Astrocyte of the spinal cord (primary cell): ENCODE measurements at regions not wholly inside any gene's neighbourhood (a gene's known extent, or its start where the extent isn't known, plus 50 kb on each side); places are given as distances from the start of the nearest gene placed in this dataset.
"Not testable (repeated sequence)": the region's sequence is repeated elsewhere in the genome, so short reads cannot be mapped to it uniquely, and the experiment has no call there.

Source experiments
- DNase-seq: peaks from one replicate; pipeline ENCODE4 v3.0.0; 2011; ENCODE audit warnings: low read depth, low spot score
- H3K4me3 ChIP-seq: 2 replicates; pipeline ENCODE4 v1.5.1; 2011; ENCODE audit warnings: low read depth, mild to moderate bottlenecking, low read length, moderate library complexity
- CTCF ChIP-seq: IDR thresholded peaks from 2 replicates; pipeline ENCODE4 v1.5.1; 2012; ENCODE audit warnings: low read depth, mild to moderate bottlenecking, low read length, inconsistent platforms
- in situ Hi-C: cut with HindIII; loops from 2 replicates; pipeline ENCODE4 v1.10.0; 2017; ENCODE audit warnings: low sequenced_read_pairs

- H3K4me3 ChIP-seq, result no peak overlapping the region
- no peak for TF ChIP-seq CTCF
- peak; percentile 38 for DNase-seq
- in situ Hi-C loops, result no loop called here
Observed at GRCh38 chr18:29377346-29377745, 1200.4 kb upstream of the CDH2 start.

- H3K4me3 ChIP-seq, result no peak overlapping the region
Observed at GRCh38 chr18:29373000-29373399, 1196.1 kb upstream of the CDH2 start.

GRCh38 chr18:29361843-29362242 lies 1184.9 kb upstream of the CDH2 start:
- in situ Hi-C loops, result no loop called here
- no peak overlapping the region for H3K4me3 ChIP-seq
- TF ChIP-seq CTCF, result no peak
- DNase-seq, result no peak

More at GRCh38 chr18:29373000-29373399, 1196.1 kb upstream of the CDH2 start:
- in situ Hi-C loops, result no loop called here
- no peak for TF ChIP-seq CTCF
- no peak for DNase-seq

GRCh38 chr18:29360659-29361058 lies 1183.7 kb upstream of the CDH2 start:
- H3K4me3 ChIP-seq, DNase-seq, in situ Hi-C loops: not testable (repeated sequence)

- DNase-seq, in situ Hi-C loops, H3K4me3 ChIP-seq: not testable (repeated sequence)
Observed at GRCh38 chr18:29359222-29359621, 1182.3 kb upstream of the CDH2 start.

- in situ Hi-C loops, result no loop called here
- no peak for TF ChIP-seq CTCF
- H3K4me3 ChIP-seq, result no peak overlapping the region
- DNase-seq, result no peak
Observed at GRCh38 chr18:29351171-29351570, 1174.2 kb upstream of the CDH2 start.

GRCh38 chr18:29328932-29329331 lies 1152.0 kb upstream of the CDH2 start:
- no peak for DNase-seq
- H3K4me3 ChIP-seq, result no peak overlapping the region
- TF ChIP-seq CTCF, result no peak
- in situ Hi-C loops, result no loop called here

GRCh38 chr18:29326214-29326613 lies 1149.3 kb upstream of the CDH2 start:
- no peak for TF ChIP-seq CTCF
- H3K4me3 ChIP-seq, result no peak overlapping the region
- in situ Hi-C loops, result no loop called here
- no peak for DNase-seq
